ENCODE measurements at regions not wholly inside any gene's neighbourhood (a gene's known extent, or its start where the extent isn't known, plus 50 kb on each side); places are given as distances from the start of the nearest gene placed in this dataset.

DNA sequence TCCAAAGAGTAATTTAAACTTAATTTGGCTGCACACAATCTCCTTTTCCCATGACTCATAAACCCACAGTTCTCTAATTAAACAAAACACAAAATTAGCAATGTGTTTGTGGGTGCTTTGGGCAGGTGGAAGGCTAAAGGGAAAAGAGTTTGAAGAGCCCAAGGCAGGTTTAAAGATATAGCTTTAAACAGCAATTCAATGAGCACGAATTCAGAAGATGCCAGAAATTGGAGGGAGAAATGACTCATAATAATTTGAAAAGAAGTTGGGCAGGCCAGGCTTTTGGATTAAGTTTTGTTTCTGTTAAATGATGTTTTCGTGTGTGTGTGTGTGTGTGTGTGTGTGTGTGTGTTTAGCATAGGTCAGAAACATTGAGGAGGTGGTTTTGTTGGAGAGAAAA, 594.8 kb upstream of the ZEB2 start:
- no peak overlapping the region for H3K27ac ChIP-seq
- ChIA-PET CTCF (no interaction called here), POLR2A (ENCODE audit: low non-redundant PET) (no interaction called here)
- TF ChIP-seq, protein P1, sequence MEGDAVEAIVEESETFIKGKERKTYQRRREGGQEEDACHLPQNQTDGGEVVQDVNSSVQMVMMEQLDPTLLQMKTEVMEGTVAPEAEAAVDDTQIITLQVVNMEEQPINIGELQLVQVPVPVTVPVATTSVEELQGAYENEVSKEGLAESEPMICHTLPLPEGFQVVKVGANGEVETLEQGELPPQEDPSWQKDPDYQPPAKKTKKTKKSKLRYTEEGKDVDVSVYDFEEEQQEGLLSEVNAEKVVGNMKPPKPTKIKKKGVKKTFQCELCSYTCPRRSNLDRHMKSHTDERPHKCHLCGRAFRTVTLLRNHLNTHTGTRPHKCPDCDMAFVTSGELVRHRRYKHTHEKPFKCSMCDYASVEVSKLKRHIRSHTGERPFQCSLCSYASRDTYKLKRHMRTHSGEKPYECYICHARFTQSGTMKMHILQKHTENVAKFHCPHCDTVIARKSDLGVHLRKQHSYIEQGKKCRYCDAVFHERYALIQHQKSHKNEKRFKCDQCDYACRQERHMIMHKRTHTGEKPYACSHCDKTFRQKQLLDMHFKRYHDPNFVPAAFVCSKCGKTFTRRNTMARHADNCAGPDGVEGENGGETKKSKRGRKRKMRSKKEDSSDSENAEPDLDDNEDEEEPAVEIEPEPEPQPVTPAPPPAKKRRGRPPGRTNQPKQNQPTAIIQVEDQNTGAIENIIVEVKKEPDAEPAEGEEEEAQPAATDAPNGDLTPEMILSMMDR (conservative IDR thresholded peaks at IDR 0.05; ENCODE audit: low read depth), result no peak
- no peak for DNase-seq (ENCODE audit: low spot score)

DNA sequence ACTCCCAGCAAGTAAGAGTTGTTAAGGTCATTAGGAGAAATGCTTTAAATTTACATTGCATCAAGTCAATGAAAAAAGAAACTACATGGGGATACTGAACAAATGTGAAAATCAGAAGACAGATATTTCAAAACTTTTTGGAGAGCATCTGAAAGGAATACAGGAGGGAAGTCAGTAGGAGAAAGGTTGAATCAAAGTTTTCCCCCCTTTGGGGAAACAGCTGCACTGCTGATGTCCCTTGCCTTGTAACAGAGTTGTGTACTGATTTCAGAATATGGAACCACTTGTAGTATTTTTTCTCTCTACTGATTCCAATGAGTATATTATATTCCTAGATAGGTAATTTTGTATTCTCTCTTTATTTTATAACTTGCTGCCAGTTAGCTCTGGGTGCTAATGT, 592.5 kb upstream of the ZEB2 start:
- DNase-seq (ENCODE audit: low spot score), result no peak
- CTCF ChIA-PET, result no interaction called here

DNA sequence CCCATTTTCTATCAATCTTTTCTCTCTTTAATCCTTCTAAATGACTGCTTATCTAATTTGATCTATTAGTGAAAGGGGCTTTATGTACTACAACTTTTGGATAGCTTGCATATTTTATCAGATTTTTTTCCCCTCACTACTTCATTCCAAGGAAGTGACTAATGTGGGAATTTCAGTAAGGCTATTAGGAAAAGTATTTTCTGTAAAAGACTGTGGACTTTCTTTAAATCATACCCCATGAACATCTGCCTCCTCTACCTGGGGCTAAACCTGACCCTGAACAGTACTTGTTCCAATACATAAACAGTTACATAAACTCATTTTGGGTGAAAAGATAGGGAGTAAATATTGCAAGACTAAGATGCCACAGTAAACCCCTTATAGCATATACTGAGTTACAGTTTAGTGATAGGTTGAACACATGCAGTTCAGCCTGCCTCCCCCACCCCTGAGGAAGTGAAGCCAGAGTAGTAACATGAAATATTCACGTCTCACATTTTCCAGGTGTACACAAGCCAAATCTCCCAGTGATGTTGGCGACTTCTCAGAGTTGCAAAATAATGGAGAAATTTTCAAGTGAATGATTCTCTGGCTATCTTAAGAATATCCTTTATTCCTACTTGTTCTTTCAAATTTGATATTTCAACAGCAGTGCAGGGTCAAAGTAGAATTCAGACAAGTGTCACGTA, 590.9 kb upstream of the ZEB2 start:
- ChIA-PET POLR2A (ENCODE audit: low non-redundant PET) (no interaction called here), CTCF (no interaction called here)
- no peak overlapping the region for H3K27ac ChIP-seq
- peak; percentile 16 for DNase-seq (ENCODE audit: low spot score)
- TF ChIP-seq, protein P1 (conservative IDR thresholded peaks at IDR 0.05; ENCODE audit: low read depth), result no peak

More for the DNA sequence above, 592.5 kb upstream of the ZEB2 start:
- no peak overlapping the region for H3K27ac ChIP-seq
- POLR2A ChIA-PET (ENCODE audit: low non-redundant PET), result no interaction called here
- TF ChIP-seq, protein P1 (conservative IDR thresholded peaks at IDR 0.05; ENCODE audit: low read depth), result no peak

DNA sequence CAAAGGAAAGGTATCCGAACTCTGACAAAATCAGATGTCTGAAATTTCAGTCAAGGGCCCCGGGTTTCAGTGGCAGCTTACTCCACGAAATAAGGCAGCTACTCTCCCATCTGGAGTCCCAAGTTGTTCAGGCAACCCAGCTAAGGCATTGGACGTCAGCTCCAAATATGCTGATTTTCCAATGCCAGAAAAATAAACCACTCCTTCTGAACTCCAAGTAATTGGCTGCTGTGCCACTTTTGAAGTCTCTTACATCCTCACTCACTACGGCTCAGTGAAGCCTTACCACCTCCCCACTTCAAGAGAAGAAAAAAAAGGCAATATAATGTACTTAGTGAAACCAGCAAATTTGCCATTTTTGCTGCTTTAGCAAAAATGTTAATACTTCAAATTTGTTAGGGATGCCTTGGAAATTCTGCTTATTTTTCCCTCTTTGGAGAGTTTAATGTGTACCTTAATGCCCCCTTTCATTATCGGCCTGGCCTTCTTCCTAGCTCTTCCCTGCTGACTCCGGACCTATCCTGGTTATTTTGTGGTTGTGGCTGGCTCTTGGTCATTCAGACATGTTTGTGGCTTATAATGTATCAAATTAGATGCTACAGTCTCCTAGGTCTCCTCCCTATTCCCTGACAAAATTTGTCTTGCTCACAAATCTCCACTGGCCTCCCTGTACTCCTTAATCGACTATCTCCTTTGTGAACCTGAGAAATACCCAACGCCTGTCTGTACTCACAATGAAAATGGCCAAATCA, 589.2 kb upstream of the ZEB2 start:
- TF ChIP-seq, protein P1 (conservative IDR thresholded peaks at IDR 0.05; ENCODE audit: low read depth), result no peak
- H3K27ac ChIP-seq, result no peak overlapping the region
- ChIA-PET POLR2A (ENCODE audit: low non-redundant PET) (no interaction called here), CTCF (no interaction called here)
- DNase-seq (ENCODE audit: low spot score), result no peak

DNA sequence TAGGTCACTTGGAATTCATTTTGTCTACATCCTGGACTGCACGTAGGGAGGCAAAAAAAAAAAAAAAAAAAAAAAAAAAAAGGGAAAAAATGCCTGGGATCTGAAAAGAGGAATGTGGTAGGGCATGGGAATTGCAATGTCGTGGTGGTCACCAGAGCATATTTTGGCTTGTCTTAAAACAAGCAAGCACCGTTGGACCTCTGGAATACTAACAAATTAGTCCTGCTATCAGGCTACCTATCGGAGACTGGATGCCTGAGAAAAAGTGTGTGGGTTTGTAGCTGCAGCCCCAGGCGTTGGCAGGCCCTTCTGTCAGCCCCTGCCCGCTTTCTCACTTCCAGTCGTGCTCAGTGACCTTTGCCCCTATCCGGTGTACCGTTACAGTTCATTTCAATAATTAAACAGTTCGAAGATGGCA, 588.5 kb upstream of the ZEB2 start:
- POLR2A ChIA-PET (ENCODE audit: low non-redundant PET), result no interaction called here
- DNase-seq (ENCODE audit: low spot score), result no peak
- no peak overlapping the region for H3K27ac ChIP-seq
- TF ChIP-seq, protein P1 (conservative IDR thresholded peaks at IDR 0.05; ENCODE audit: low read depth), result no peak
- CTCF ChIA-PET, result no interaction called here

DNA sequence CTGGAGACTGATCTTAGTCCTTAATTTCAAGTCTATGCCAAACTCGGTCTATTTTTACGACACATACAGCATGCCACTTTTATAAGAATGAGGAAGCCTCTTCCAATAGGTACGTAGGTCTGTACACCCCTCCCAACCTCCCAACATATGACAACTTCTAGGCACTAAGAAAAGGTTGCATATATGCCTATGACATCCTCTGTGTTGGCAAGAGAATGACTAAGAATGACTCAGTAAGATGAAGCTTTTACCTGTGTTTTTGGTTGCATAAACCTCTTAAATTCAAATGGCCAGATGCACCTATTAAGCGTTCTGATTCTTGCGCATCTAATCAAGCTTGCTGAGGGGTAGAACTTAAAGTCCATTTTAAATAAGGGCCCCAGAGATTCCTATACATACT, 586.4 kb upstream of the ZEB2 start:
- ChIA-PET POLR2A (ENCODE audit: low non-redundant PET) (no interaction called here), CTCF (no interaction called here)
- H3K27ac ChIP-seq, result no peak overlapping the region
- peak; percentile 42 for DNase-seq (ENCODE audit: low spot score)
- TF ChIP-seq, protein P1 (conservative IDR thresholded peaks at IDR 0.05; ENCODE audit: low read depth), result no peak
